Transverse colon (tissue), 4 donors: ENCODE measurements at regions not wholly inside any gene's neighbourhood (a gene's known extent, or its start where the extent isn't known, plus 50 kb on each side); places are given as distances from the start of the nearest gene placed in this dataset.

Experiments
- DNase-seq: peaks from one replicate; pipeline ENCODE4 v3.0.0-alpha.2; 2019
- H3K27ac ChIP-seq, 4 donors: fragments of 200-600 bp; sonication (generic); 2 replicates each; pipeline ENCODE4 v1.5.1; 2016 to 2018; ENCODE audit warnings: inconsistent platforms in 4 of 4
- H3K27me3 ChIP-seq: fragments of 200-600 bp; sonication (generic); 2 replicates; pipeline ENCODE4 v1.5.1; 2017; ENCODE audit warnings: inconsistent platforms
- H3K36me3 ChIP-seq, 4 donors: fragments of 200-600 bp; sonication (generic); 2 replicates each; pipeline ENCODE4 v1.5.1; 2017 to 2019; ENCODE audit warnings: inconsistent platforms in 4 of 4
- H3K4me1 ChIP-seq, 4 donors: fragments of 200-600 bp; sonication (generic); 2 replicates each; pipeline ENCODE4 v1.5.1; 2017 to 2020; ENCODE audit warnings: inconsistent platforms in 4 of 4
- H3K4me3 ChIP-seq, 4 donors: fragments of 200-600 bp; sonication (generic); 1 replicate in 1 of 4; 2 replicates in 3 of 4; pipeline versions ENCODE4 v1.5.1 to v1.6.1; 2017 to 2019; ENCODE audit warnings: inconsistent platforms in 4 of 4
- H3K9me3 ChIP-seq, 2 donors: fragments of 200-600 bp; sonication (generic); 2 replicates each; pipeline ENCODE4 v1.5.1; 2017 to 2019; ENCODE audit warnings: inconsistent platforms in 2 of 2
- EP300 ChIP-seq: sonication (generic); formaldehyde crosslinking; IDR thresholded peaks from one replicate; pipeline ENCODE4 v1.6.1; 2017; ENCODE audit warnings: antibody characterized with exemption, low read depth
- POLR2A ChIP-seq: fragments of 450-650 bp; IDR thresholded peaks from one replicate; pipeline ENCODE4 v1.6.1; 2016; ENCODE audit warnings: antibody characterized with exemption, mild to moderate bottlenecking, moderate library complexity
- POLR2AphosphoS5 ChIP-seq, 3 donors: sonication (generic); formaldehyde crosslinking; IDR thresholded peaks; one replicate each; pipeline ENCODE4 v1.6.1; 2016; ENCODE audit warnings: antibody characterized with exemption in 3 of 3
- WGBS, 2 donors: methylation state at CpG; one replicate each; pipeline ENCODE4 v1.1.5; 2018; ENCODE audit warnings: low coverage in 1 of 2; 5-methylcytosine and 5-hydroxymethylcytosine counted together
- in situ Hi-C, 4 donors: fragments of 200-750 bp; cut with MboI; loops; one replicate each; pipeline versions ENCODE4 v1.15.0 to v1.15.1; 2017; ENCODE audit warnings: low sequenced_read_pairs in 3 of 4, low pct_ligation_motif_present in 1 of 4, low pct_unique_long_range_greater_than_20kb in 1 of 4
- intact Hi-C: fragments of 100-400 bp; cut with DNase I; formaldehyde crosslinking; loops from one replicate; pipeline ENCODE4 v1.15.1; 2023; ENCODE audit warnings: low total_unique reads
- TF ChIP-seq, protein P1 (sequence below), 5 experiments: fragments of 200-600 bp in 3 of 5; fragments of 450-650 bp in 2 of 5; sonication (generic) in 3 of 5; IDR thresholded peaks; 1 replicate in 2 of 5; 2 replicates in 3 of 5; pipeline ENCODE4 v1.5.1; 2016 to 2017; ENCODE audit warnings: antibody characterized with exemption in 5 of 5, inconsistent platforms in 3 of 5, mild to moderate bottlenecking in 2 of 5, moderate library complexity in 1 of 5

DNA sequence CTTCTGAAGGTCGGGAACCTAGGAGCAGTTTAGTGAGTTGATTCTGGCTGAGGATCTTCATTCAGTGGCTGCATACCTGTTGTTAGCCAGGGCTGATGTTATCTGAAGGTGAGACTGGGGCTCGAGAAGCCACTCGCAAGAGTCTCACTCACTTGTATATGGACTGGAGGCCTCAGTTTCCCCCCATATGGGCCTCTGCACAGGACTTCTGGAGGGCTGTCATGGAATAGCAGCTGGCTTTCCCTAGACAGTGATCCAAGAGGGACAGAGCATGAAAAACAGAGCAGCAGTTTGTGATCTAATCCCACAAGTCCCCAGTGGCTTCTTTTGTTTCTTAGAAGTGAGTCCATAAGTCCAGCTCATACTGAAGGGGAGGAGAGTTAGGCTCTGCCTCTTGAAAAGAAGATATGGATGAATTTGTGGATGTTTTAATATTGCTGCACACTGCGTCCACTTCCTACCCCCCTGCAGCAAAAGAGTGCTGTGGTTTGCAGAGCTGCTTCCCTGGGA is 623.4 kb downstream of the CDH26 start:
- TF ChIP-seq POLR2A (no peak), POLR2AphosphoS5 (IDR thresholded peaks at IDR 0.05) (no peak), EP300 (no peak)
- TF ChIP-seq, protein P1, sequence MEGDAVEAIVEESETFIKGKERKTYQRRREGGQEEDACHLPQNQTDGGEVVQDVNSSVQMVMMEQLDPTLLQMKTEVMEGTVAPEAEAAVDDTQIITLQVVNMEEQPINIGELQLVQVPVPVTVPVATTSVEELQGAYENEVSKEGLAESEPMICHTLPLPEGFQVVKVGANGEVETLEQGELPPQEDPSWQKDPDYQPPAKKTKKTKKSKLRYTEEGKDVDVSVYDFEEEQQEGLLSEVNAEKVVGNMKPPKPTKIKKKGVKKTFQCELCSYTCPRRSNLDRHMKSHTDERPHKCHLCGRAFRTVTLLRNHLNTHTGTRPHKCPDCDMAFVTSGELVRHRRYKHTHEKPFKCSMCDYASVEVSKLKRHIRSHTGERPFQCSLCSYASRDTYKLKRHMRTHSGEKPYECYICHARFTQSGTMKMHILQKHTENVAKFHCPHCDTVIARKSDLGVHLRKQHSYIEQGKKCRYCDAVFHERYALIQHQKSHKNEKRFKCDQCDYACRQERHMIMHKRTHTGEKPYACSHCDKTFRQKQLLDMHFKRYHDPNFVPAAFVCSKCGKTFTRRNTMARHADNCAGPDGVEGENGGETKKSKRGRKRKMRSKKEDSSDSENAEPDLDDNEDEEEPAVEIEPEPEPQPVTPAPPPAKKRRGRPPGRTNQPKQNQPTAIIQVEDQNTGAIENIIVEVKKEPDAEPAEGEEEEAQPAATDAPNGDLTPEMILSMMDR (IDR thresholded peaks at IDR 0.05) = no peak
- in situ Hi-C loops (no loop called here), intact Hi-C loops (no loop called here)
- Histone ChIP-seq H3K4me3 (no peak overlapping the region), H3K36me3 (no peaks in the 10 kb centered on the region), H3K27ac (no peak overlapping the region), H3K27me3 (no peaks in the 10 kb centered on the region), H3K4me1 (no peaks in the 10 kb centered on the region), H3K9me3 (no peaks in the 10 kb centered on the region)
- no peak for DNase-seq
- WGBS, 2 donors = 69 to 78% methylated on average over 2 to 4 of the region's 4 CpGs

- Histone ChIP-seq H3K27ac (no peak overlapping the region), H3K36me3 (no peaks in the 10 kb centered on the region), H3K9me3 (no peaks in the 10 kb centered on the region), H3K4me1 (no peaks in the 10 kb centered on the region), H3K27me3 (no peaks in the 10 kb centered on the region), H3K4me3 (no peak overlapping the region)
- in situ Hi-C loops (no loop called here), intact Hi-C loops (no loop called here)
- DNase-seq = no peak
- 79 to 87% methylated on average over 2 of the region's 2 CpGs for WGBS, 2 donors
- TF ChIP-seq POLR2AphosphoS5 (IDR thresholded peaks at IDR 0.05) (no peak), EP300 (no peak), POLR2A (no peak)
- TF ChIP-seq, protein P1 (IDR thresholded peaks at IDR 0.05) = no peak
Measured at GRCh38 chr20:60583741-60584140, 625.5 kb downstream of the CDH26 start.

GRCh38 chr20:60584221-60584620 is 626.0 kb downstream of the CDH26 start:
- Histone ChIP-seq H3K9me3 (no peaks in the 10 kb centered on the region), H3K4me3 (no peak overlapping the region), H3K27ac (no peak overlapping the region), H3K4me1 (no peaks in the 10 kb centered on the region), H3K27me3 (no peaks in the 10 kb centered on the region), H3K36me3 (no peaks in the 10 kb centered on the region)
- in situ Hi-C loops = no loop called here
- intact Hi-C loops = no loop called here
- 50 to 63% methylated on average over 4 of the region's 4 CpGs for WGBS, 2 donors
- DNase-seq = no peak
- TF ChIP-seq POLR2AphosphoS5 (IDR thresholded peaks at IDR 0.05) (no peak), EP300 (no peak), POLR2A (no peak)
- TF ChIP-seq, protein P1 (IDR thresholded peaks at IDR 0.05) = no peak

DNA sequence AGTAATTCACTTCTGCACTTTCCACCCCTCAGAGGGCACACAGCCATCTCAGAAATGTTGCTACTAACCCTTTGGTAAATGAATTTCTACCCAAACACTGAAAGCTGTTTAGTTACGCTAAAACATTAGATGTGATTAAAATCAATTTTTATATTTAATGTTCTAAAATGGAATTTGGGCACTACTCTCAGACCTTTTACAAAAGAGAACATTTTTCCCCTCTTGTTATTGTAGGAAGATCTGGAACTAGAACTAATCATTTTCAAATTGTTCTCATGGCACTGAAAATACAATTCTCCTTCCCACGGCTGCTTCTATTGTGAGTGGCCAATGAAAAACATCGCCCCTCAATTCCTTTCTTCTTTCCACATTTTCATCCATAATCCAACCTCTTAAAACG is 627.4 kb downstream of the CDH26 start:
- H3K4me1 ChIP-seq = no peaks in the 10 kb centered on the region
- WGBS, 2 donors = 76 to 78% methylated on average over 4 of the region's 4 CpGs
- in situ Hi-C loops = no loop called here

More for the DNA sequence above, 627.4 kb downstream of the CDH26 start:
- no peaks in the 10 kb centered on the region for H3K36me3 ChIP-seq
- no peak for DNase-seq
- no peak overlapping the region for H3K27ac ChIP-seq
- no peak overlapping the region for H3K4me3 ChIP-seq
- TF ChIP-seq POLR2A (no peak), POLR2AphosphoS5 (IDR thresholded peaks at IDR 0.05) (no peak), EP300 (no peak)
- TF ChIP-seq, protein P1 (IDR thresholded peaks at IDR 0.05) = no peak
- no peaks in the 10 kb centered on the region for H3K9me3 ChIP-seq
- H3K27me3 ChIP-seq = no peaks in the 10 kb centered on the region
- intact Hi-C loops = no loop called here
